Breast epithelium (tissue), 3 donors: ENCODE measurements at regions not wholly inside any gene's neighbourhood (a gene's known extent, or its start where the extent isn't known, plus 50 kb on each side); places are given as distances from the start of the nearest gene placed in this dataset.

Source experiments
- CTCF ChIP-seq, 3 donors: fragments of 450-650 bp; IDR thresholded peaks; one replicate each; pipeline ENCODE4 v1.5.1; 2016 to 2017; ENCODE audit warnings: antibody characterized with exemption in 3 of 3, mild to moderate bottlenecking in 3 of 3, moderate library complexity in 3 of 3
- POLR2AphosphoS5 ChIP-seq, 3 donors: sonication (generic); formaldehyde crosslinking; IDR thresholded peaks; one replicate each; pipeline ENCODE4 v1.6.1; 2017; ENCODE audit warnings: antibody characterized with exemption in 3 of 3

DNA sequence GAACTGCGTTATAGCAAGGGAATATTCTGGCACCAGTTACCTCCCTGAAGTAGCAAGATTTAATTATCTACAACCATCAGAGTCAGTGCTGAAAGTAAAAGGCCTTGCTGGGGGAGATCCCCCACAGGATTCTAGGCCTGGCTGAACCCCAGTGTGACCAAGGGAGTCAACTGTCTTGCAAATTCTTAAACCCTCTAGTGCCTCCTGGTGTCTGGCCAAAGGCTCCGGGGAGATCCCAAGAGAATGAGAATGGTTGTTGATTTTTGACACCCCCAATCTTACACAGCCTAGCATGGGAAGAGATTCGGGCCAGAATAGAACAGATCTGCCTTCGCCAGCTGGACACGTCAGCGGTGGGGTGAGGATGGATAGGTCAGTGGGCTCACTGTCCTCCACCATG is 179.4 kb downstream of the ERMARD start:
- TF ChIP-seq CTCF (IDR thresholded peaks at IDR 0.05) (no peak), POLR2AphosphoS5 (IDR thresholded peaks at IDR 0.05) (no peak)
